NCI-H748 (cell line): ENCODE measurements at regions not wholly inside any gene's neighbourhood (a gene's known extent, or its start where the extent isn't known, plus 50 kb on each side); places are given as distances from the start of the nearest gene placed in this dataset.
"Not testable (repeated sequence)": the region's sequence is repeated elsewhere in the genome, so short reads cannot be mapped to it uniquely, and the experiment has no call there.

Experiments used
- DNase-seq: peaks from one replicate; lab custom pipeline; 2025; ENCODE audit not compliant: unreplicated experiment; lab: John Stamatoyannopoulos, UW

DNA sequence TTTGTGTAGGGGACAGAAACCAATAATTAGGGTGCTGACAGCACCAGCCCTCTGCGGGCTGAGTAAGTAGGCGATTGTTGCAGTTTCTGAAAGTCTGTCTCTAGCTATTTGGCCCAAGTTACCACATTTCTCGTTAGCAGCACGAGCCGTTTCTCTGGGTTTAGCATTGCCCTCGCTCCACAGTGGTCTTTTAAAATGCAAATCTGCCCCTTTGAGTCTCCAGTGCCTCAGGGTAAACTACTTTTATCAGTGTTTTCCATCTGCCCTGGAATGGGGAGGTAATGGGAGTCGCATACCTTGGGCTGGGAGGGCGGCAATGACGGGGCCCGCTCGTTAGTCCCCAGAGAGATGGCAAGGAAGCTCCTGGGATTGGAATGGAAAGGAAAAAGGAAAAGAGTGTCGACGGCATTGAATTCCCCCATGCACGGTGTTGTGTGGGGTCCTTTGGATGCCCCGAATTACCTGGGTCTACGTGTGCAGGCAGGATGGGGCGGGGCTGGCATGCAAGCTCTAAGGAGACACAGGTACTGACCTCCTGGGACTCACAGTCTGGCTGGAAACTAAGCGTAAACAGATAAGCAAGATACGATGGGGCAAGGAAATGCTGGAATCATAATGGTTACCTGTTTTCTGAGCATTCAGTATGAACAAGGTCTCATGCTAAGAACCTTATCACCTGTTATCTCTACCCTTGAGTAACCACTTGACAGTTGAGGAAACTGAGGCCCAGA, 131.8 kb upstream of the MAP1LC3B2 start:
- DNase-seq = no peak

- no peak for DNase-seq
Measured at GRCh38 chr12:116429826-116430360, 129.3 kb upstream of the MAP1LC3B2 start.

DNA sequence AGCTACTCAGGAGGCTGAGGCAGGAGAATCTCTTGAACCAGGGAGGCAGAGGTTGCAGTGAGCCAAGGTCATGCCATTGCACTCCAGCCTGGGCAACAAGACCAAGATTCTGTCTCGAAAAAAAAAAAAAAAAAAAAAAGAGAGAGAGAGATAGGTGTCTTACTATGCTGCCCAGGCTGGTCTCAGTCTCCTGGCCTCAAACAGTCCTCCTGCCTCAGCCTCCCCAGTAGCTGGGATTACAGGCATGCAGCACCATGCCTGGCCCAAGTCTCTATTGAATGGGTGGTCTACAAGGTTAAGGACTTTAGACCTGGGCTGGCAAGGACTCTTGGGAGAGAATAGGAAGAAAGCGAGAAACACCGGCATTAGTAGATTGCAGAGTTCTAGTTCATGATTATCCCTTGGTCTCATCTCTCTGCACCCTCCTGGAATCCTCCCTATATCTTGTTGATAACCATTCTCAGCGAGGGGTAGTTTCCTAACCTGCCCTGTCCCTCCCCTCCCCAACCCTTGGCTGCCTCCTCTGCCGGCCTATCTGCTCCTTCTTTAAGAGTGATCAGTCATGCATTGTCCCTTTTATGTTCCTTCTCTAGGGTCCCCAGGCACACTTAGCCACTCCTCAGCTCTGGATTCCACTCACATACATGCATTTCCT, 128.1 kb upstream of the MAP1LC3B2 start:
- no peak for DNase-seq

DNA sequence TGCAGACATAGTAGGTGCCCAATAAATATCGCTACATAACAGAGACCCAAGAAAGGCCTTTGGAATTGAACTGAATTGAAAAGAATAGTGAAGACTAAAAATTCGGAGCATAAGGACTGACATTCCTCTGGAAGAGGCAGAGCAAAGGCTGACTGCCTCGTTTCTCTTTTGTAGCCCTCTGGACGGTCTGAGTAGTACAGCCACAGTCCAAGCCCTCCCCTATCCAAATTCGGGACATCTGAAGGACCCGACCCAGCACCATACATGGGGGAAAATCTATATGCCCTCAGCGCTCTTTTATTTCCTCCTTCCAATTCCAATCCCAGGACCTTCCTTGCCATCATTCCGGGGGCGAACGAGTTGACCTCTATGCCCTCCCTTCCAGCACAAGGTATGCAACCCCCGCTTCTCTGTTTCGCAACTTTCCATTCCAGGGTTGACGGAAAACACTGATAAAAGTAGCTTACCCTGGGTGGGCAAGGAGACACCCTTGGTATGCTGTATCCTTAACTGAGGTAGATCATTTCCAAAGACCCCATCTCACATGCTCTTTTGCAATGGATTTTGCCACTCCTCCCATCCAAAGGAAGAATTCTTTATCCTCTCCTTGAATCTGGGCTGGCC, 127.4 kb upstream of the MAP1LC3B2 start:
- no peak for DNase-seq

- no peak for DNase-seq
Measured at GRCh38 chr12:116432314-116432750, 126.8 kb upstream of the MAP1LC3B2 start.

DNA sequence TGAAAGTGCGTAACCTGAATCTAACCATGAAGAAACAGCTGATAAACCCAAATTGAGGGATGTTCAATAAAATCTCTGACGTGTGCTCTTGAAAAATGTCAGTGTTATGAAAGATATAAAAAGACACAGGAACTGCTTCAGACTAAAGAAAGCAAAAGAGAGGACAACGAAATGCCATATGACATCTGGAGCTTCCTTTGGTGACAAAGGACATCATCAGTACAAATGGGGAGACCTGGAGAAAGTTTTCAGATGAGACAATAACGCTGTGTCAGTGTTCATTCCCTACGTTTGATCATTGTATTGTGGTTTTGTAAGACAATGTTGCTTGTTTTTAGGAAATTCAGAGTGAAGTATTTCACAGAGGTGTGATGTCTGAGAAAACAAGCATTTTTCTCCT, 125.9 kb upstream of the MAP1LC3B2 start:
- no peak for DNase-seq

DNA sequence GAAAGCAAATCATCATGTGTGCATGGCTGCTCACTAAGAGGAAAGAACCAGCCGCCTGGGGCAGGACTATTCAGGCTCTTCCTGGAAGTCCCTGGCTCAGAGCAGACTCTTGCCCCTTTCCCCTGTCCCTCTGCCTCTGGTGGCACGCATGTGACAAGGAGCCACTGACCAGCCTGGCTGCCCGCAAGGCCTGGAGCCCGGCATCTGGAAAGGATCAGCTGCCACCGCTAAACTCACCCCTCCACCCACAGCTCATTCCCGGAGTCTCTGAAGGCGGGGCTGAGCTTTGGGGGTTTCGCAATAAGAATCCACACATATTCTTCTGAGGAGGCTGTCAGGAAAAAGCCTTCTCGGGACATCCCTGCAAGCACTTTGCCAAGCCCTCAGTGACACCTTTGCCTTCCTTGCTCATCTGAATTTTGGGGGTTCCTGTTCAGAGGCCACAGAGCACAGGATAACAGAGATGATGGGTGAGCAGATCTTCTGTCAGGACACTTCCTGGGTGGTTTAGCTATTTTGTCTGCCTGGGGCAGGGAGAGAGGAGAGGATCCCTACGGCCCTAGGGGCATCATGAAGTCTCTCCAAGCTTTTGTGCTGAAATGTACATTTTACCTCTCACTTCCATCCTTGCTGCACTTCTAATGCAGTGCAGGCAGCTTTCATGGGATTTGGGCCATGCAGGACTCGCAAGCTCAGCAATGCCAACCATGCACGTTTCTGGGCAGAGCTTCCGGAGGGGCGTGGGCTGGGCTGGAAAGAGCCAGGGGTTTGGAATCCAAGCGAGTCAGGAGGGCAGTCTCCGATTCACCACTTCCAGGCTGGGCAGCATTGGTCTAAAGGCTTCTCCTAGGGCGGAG, 124.8 kb upstream of the MAP1LC3B2 start:
- DNase-seq = no peak

- no peak for DNase-seq
Measured at GRCh38 chr12:116435984-116436383, 123.2 kb upstream of the MAP1LC3B2 start.

GRCh38 chr12:116436561-116437249, 122.5 kb upstream of the MAP1LC3B2 start:
- DNase-seq = no peak

DNA sequence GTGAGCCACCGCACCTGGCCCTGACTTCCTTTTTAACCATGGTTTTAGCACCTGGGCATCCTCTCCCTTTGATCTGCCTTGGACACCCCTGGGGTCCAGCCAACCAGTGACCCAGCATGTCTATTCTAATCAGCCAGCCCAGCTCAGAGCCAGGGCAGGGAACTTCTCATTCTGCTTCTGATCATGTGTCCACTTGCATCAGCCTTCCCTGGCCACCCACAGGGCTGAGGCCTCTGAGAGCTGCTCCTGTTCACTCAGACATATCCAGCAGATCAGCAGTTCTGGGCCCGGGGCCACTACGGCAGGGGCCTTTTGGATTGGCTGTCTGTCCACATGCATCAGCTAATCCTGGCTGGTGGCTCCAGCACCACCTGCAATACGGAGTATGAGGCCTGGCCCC, 117.9 kb upstream of the MAP1LC3B2 start:
- no peak for DNase-seq

GRCh38 chr12:116442304-116442703, 116.9 kb upstream of the MAP1LC3B2 start:
- DNase-seq = no peak

DNA sequence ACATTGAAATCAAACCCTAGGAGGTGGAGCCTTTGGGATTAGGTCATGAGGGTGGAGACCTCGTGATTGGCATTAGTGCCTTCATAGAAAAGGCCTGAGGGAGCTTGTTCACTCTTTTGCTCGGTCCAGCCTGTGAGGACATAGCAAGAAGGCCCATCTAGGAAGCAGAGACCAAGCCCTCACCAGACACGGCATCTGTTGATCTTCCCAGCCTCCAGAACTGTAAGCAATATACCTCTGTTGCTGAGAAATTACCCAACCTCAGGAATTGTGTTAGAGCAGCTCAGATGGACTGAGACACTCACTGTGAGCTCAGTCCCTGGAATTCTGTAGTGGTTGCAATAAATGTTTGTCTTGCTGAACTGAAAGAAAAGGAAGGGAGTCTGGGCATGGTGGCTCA, 116.2 kb upstream of the MAP1LC3B2 start:
- DNase-seq = no peak

DNA sequence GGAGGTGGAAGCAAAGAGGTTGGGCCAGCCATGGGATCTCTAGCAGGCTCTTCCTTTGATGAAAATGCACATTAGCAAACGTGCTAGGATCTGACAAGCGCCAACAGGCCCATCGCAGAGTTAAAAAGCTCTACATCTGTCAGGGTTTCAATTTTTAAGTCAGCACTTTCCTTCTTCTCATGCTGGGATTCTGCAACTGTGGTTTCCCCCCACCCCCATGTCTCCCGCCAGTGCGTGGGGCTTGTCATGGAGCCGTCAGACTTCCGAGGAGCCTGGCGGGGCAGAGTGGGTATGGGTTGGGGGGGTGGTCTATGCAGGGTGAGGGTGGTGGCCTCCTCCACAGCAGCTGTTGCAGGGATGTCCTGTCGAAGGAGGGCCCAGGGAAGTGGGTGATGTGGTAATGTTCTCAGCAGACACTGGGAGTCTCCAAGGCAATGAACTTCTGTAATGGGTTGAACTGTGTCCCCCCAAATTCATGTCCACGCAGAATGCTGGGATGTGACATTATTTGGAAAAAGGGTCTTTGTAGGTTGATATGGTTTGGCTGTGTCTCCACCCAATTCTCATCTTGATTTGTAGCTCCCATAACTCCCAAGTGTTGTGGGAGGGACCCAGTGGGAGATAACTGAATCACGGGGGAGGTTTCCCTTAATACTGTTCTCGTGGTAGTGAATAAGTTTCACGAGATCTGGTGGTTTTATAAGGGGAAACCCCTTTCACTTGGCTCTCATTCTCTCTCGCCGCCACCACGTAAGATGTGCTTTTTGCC, 115.2 kb upstream of the MAP1LC3B2 start:
- DNase-seq = no peak

DNA sequence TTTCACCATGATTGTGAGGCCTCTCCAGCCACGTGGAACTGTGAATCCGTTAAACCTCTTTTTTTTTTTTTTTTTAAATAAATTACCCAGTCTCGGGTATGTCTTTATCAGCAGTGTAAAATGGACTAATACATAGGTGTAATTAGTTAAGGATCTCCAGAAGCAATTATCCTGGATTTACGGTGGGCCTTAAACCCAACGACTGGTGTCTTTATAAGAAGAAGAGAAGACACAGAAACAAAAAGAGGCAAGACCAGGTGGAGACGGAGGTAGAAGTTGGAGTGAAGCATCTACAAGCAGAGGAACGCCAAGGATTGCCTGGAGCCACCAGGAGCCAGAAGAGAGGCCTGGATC, 114.6 kb upstream of the MAP1LC3B2 start:
- no peak for DNase-seq

GRCh38 chr12:116448165-116448739, 110.9 kb upstream of the MAP1LC3B2 start:
- DNase-seq = no peak

GRCh38 chr12:116450406-116450910, 108.7 kb upstream of the MAP1LC3B2 start:
- DNase-seq = no peak

- DNase-seq = not testable (repeated sequence)
Measured at GRCh38 chr12:116452975-116453374, 106.2 kb upstream of the MAP1LC3B2 start.

DNA sequence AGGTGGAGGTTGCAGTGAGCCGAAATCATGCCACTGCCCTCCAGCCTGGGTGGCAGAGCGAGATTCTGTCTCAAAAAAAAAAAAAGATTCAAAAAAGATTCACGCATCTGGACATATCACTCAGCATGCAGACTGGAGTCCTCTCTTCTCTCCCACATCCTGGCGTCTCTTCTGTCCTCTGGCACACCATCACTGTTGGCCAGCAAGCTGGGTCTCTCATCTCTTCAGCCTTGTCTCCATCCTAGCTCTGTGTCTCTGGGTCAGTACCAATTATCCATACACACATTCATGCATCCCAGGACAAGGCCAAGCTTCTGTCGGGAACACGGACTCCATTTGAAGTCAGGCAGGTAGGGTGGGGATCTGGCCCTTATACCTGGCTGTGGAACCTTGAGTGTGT, 105.5 kb upstream of the MAP1LC3B2 start:
- DNase-seq = no peak

DNA sequence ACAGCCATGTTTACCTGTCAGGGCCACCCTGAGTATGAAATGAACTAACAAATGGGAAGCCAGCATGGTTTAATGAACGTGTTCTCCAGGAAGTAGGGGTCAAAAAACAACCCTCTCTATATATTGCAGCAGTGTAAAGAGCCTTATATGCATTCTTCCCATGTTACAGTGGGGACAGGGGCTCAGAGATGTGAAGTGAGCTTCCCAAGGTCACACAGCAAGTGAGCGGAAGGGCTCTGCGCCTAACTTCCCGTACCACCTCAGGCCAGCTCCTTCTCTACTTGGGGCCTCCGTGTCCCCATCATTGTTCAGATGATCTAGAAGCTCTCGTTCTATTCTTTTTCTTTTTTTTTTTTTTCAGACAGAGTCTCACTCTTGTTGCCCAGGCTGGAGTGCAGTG, 105.1 kb upstream of the MAP1LC3B2 start:
- no peak for DNase-seq
